A204.1 (cell line): ENCODE measurements at regions not wholly inside any gene's neighbourhood (a gene's known extent, or its start where the extent isn't known, plus 50 kb on each side); places are given as distances from the start of the nearest gene placed in this dataset.
"Not testable (repeated sequence)": the region's sequence is repeated elsewhere in the genome, so short reads cannot be mapped to it uniquely, and the experiment has no call there.

Source experiments
- FAIRE-seq: peaks from 2 replicates; lab custom pipeline; 2012; peaks lifted over from hg19 to GRCh38; lab: Jason Lieb, UNC

- no peak for FAIRE-seq
Measured at GRCh38 chr12:104906695-104907094, 51.4 kb downstream of the SLC41A2 start.

- not testable (repeated sequence) for FAIRE-seq
Measured at GRCh38 chr12:104905446-104905845, 52.6 kb downstream of the SLC41A2 start.

- FAIRE-seq, result no peak
Measured at GRCh38 chr12:104903648-104904423, 54.3 kb downstream of the SLC41A2 start.

- FAIRE-seq, result no peak
Measured at GRCh38 chr12:104902125-104902524, 56.0 kb downstream of the SLC41A2 start.

GRCh38 chr12:104896710-104897109 lies 61.4 kb downstream of the SLC41A2 start:
- no peak for FAIRE-seq

- no peak for FAIRE-seq
Measured at GRCh38 chr12:104896146-104896545, 61.9 kb downstream of the SLC41A2 start.

GRCh38 chr12:104895415-104895814 lies 62.7 kb downstream of the SLC41A2 start:
- no peak for FAIRE-seq

- FAIRE-seq, result no peak
Measured at GRCh38 chr12:104890476-104891096, 67.5 kb downstream of the SLC41A2 start.

GRCh38 chr12:104889735-104890134 lies 68.4 kb downstream of the SLC41A2 start:
- no peak for FAIRE-seq

- FAIRE-seq, result no peak
Measured at GRCh38 chr12:104888892-104889291, 69.2 kb downstream of the SLC41A2 start.

- no peak for FAIRE-seq
Measured at GRCh38 chr12:104888481-104888880, 69.6 kb downstream of the SLC41A2 start.

GRCh38 chr12:104887452-104887851 lies 70.6 kb downstream of the SLC41A2 start:
- no peak for FAIRE-seq

- no peak for FAIRE-seq
Measured at GRCh38 chr12:104886418-104887401, 71.4 kb downstream of the SLC41A2 start.

- not testable (repeated sequence) for FAIRE-seq
Measured at GRCh38 chr12:104878858-104879257, 79.2 kb downstream of the SLC41A2 start.

- peak; percentile 29 for FAIRE-seq
Measured at GRCh38 chr12:104877103-104877705, 80.9 kb downstream of the SLC41A2 start.

- FAIRE-seq, result no peak
Measured at GRCh38 chr12:104873374-104873773, 84.7 kb downstream of the SLC41A2 start.

- FAIRE-seq, result no peak
Measured at GRCh38 chr12:104870797-104871196, 87.3 kb downstream of the SLC41A2 start.

- no peak for FAIRE-seq
Measured at GRCh38 chr12:104866291-104866690, 91.8 kb downstream of the SLC41A2 start.

- FAIRE-seq, result no peak
Measured at GRCh38 chr12:104865080-104865479, 93.0 kb downstream of the SLC41A2 start.

GRCh38 chr12:104864668-104865067 lies 93.4 kb downstream of the SLC41A2 start:
- no peak for FAIRE-seq

GRCh38 chr12:104863296-104863948 lies 94.7 kb downstream of the SLC41A2 start:
- no peak for FAIRE-seq
